Kasumi-1 (cell line): ENCODE measurements at regions not wholly inside any gene's neighbourhood (a gene's known extent, or its start where the extent isn't known, plus 50 kb on each side); places are given as distances from the start of the nearest gene placed in this dataset.
"Not testable (repeated sequence)": the region's sequence is repeated elsewhere in the genome, so short reads cannot be mapped to it uniquely, and the experiment has no call there.

Experiments used
- DNase-seq, 2 experiments: peaks; one replicate each; lab custom pipeline; 2025; lab: John Stamatoyannopoulos, UW

DNA sequence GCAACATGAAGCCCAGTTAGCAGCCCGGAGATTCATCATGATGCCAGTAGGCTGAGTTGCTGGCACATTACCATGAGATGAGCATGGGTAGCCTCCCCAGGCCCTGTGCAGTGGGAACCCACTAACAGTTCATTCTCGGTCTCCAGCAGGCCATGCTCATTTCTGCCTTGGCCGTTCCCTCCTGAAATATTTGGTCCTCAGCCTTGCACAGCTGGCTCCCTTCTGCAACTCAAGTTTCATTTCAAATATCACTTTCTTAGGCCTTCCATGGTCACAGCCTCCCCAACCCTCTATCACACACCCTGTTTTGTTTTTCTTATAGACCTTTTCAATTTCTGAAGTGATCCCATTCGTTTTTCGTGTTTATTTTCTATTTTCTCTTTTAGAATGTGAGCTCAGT is 125.4 kb upstream of the VLDLR start:
- DNase-seq = no peak

DNA sequence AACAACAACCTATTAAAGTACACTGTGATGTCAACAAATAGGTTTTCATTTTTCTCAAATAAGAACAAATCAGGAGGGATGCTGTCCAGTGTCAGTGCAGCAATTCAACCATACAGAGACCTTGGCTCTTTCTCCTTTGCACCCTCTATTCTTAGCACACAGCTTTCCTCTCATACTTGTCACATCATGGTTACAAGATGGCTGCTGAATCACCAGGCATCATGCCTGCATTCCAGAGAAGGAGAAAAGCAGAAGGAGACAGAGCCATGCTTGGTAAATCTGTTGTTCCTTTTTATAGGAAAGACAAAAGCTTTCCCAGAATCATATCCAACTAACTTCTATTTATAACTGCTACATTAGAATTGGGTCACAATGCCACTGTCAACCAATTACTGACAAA is 124.7 kb upstream of the VLDLR start:
- no peak for DNase-seq

DNA sequence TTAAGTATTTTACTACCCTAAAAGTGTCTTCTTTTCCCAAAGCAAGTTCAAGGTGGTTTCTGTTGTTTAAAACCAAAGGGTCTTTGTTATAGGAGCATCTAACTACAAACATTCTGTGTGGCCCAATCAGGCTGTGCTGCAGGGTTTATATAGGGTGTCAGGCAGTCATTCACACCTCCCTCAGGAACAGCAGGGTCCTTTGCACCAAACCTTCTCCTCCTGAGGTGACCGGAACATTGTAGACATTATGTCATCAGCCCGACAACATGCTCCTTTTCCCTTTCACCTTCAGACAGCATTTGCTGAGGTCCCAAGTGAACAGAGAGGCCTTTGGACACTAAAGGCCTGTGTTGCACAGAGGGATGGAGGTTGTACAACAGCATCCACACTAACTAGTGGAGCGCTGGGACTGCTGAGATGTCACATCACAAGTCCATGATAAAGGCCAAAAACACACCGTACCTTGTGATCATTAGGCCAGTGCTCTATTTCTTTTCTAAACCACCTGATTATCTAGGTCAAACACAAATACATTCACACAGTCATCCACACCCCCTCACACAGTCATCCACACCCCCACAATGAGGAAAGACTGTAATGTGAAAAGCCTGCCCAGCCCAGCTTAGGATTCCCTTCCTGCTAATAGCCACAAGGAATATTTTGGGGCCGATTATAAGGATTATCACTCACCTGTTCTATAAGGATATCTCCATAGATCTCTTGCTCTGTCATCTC is 123.8 kb upstream of the VLDLR start:
- no peak for DNase-seq

DNA sequence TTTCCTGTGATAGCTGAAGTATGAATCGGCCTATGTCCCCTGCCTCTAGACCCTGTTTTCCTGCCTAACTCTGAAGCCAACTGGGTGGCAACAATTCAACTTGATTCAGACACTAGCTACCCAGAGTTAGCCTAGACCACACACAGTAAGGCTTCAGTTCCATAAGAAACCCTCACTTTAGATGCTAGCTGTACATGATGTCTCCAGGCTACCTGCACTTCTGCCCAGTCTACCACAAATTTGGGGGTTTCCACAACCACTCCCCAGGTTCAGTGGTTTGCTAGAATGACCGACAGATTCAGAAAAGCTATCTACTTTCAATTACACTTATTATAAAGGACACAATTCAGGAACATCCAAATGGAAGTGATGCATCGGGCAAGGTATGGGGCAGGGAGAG is 119.4 kb upstream of the VLDLR start:
- DNase-seq = no peak

DNA sequence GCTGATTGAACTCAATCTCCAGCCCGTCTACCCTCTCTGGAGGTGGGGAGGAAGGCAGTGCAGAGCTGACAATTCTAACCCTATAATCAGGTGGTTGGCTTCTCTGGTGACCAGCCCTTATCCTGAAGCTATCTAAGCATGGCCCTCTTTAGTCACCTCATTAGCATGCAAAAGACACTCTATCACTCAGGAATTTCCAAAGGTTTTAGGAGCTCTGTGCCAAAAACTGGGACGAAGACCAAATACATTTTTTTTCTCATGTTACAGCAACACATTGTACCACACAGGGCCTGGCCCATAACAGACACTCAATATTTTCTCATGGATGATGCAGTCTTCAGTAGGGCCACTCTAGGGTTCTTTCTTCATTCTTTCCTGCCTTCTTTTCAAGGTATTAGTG is 118.8 kb upstream of the VLDLR start:
- no peak for DNase-seq

DNA sequence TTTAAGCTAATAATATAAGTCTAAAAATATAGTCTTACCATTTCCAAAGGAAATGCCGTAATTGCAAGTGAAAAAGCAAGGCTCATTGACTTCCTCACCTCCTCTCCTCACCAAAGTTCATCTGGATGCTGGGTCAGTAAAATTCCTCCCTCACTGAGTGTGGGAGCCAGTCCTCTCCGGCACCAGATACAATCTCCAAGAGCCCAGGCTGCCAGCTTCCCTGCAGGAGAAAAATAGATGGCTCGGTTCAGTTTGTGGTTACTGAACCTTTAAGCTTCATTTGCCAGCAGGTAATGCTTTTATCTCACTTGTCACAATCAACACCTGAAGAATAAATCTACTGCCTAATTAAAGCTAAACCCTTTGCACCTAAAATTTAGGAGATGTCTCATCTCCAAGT is 115.3 kb upstream of the VLDLR start:
- DNase-seq = no peak

DNA sequence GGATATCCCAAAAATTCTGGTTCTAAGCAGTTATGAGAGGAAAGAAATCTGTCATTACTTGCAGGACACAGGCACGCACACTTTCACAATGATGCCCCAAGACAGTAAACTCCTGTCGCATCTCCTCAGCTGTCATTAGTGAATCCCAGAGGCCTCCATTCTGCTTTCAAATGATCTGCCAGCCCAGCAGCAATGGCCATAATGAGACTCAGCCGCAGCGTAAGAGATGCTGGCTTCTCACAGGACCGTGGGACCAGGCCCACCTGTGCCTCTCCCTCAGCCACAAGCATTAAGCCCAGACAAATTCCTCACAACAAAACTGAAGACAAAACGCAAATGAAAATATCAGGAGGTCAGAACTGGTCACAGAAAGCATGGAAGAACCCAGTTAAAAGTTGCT is 98.0 kb upstream of the VLDLR start:
- DNase-seq = no peak

DNA sequence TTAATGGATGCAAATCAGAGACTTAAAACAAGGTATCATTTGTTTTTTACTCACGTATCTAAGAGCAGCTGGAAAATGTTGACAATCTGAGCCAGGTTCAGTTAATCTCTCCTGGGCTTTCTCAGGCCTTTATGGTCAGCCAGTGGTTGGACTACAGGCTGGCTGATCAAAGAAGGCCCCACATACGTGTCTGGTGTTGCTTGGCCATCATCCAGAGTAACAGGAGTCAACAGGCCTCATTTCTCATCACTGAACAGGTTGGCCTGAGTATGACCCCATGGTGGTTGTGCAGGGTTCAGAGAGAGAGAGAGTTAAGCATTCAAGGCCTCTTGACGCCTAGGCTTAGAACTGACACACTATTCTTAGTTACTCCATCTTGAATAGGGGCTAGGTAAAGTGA is 97.0 kb upstream of the VLDLR start:
- DNase-seq = no peak

DNA sequence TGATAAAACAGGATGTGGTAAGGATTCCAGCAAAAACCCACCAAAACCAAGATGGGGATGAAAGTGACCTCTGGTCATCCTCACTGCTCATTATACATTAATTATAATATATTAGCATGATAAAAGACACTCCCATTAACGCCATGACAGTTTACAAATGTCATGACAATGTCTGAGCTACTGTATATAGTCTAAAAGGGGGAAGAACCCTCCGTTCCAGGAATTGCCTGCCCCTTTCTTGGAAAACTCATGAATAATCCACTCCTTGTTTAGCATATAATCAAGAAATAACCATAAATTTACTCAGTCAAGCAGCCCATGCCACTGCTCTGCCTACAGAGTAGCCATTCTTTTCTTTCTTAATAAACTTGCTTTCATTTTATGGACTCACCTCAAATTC is 96.4 kb upstream of the VLDLR start:
- DNase-seq = no peak

DNA sequence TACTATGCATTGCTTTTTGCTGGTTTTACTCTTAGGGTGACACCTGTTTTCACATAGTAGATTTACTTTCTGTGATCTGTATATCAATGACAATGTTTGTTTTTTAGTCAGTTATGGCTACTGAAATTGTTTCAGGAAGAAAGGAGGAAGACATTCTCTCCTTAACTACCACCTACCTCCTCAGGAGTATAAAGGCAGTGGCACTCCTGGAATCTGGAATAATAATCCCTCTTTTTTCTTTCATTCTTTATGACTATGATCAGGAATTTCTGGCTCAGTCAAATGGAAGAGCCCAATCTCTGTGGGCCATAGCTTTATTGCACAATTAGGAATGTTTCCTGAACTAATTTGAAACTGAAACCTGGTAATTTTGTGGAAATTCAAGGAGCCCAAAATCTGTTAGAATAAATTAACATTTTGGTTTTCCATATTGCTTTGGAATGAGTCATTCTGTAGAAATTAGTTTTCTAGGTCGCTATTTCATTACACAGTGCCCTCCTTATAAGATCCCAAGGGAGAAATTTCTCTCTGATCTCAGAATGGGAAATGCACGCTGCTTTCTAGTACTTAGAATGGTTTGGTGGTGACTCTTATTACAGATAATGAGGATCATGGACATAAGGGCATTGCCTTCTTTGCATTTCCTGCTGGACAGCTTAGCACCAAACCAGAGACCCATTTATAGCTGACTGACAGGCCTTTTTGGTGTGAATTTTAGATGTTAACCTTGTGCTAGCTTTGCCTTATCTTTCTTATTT is 95.3 kb upstream of the VLDLR start:
- DNase-seq = no peak

DNA sequence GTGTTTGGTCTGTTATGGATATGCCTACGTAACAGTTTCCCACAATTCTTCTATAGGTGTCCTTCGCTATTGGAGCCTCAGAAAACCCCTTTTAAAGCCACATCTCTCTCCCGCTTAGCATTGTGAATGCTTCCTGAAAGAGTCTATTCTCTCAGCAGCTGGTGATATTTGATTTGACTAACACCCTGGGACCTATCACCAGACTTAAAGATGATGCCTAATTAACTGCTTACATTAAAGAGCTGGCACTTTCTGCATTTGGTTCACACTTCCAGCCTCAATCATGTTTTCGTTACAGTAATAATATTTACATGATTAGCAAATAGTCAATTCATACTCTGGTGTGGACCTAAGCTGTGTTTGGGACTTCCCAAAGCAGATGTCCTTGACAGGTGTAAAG is 90.1 kb upstream of the VLDLR start:
- no peak for DNase-seq

DNA sequence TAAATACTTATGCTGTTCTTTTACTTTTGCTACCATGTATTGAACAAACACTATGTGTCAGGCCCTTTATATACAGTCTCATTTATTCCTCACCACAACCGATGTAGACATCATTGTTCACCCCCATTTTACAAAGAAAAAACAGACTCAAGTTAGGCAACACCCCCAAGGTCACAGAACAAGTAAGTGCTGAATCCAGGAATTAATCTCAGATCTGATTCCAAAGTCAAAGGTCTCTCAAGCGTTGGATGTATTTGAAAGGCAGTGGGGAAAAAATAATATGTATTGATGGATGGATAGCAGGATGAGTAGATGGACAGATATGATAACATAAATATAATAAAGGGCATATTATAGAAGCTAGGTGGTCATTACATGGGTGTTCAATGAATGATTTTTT is 85.1 kb upstream of the VLDLR start:
- no peak for DNase-seq

DNA sequence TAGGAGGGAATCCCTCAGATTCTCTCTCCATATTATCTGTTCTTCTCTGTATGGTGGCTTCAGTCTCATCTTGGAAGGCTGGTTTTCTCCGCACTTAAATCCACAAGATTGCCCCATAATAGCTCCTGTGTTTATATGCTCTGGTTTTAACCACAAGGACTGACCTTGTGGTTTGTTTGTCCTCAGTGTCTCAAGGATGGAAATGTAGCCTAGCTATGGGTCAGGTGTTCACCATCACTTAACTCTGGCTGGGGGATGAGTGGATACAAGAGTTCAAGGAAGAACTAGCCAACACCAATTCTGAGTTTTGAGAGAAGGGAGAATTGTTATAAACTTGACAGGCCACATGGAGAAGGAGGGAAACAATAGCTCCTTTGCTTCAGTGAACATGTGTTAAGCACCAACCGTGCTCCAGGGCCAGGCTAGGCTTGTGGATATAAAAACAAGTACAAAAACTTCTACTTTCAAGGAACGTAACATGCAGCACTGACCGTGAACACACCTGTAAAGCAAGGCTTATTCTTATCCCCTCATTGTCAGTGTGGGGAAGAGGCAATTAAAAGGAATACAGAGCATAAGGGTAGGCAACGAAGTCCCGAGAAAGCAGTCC is 75.6 kb upstream of the VLDLR start:
- DNase-seq = no peak

DNA sequence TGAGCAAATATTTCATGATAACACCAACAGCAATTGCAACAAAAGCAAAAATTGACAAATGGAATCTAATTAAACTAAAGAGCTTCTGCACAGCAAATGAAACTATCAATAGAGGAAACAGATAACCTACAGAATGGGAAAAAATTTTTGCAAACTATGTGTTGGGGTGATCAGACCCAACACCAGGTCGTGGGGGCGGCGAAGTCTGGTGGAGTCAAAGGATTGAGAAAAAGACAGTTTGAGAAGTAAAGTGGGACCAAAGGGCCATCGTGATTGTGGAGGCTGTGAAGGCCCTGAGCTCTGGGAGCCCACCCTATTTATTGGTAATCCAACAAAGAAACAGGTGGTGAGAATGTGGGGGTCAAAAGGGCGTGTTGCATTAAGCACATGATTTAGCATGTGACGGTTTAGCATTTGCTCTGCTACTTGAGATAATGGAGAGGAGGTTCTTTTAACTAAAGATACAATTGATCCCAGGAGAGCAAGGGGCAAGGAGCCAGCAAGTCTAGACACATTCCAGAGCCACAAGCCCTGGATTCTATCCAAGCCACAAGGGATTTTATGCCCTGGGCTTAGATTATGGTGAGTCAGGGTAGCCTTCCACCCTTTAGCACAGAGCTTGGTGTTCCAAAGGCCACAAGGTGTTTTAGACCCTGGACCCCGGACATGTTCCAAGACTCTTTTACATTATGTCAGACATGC is 65.5 kb upstream of the VLDLR start:
- DNase-seq = not testable (repeated sequence)

DNA sequence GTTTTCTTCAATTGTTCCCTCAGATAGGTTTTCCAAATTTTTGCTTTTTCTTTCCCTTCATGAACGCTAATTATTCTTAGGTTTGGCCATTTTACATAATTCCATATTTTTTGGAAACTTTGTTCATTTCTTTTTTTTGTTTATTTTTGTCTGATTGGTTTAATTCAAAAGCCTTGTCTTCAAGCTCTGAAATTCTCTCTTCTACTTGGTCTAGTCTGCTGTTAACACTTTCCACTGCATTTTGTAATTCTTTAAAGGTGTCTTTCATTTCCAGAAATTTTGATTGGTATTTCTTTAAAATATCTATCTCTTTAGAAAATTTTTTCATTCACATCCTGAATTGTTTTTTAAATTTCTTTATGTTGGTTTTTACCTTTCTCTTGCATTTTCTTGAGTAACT is 63.9 kb upstream of the VLDLR start:
- no peak for DNase-seq

DNA sequence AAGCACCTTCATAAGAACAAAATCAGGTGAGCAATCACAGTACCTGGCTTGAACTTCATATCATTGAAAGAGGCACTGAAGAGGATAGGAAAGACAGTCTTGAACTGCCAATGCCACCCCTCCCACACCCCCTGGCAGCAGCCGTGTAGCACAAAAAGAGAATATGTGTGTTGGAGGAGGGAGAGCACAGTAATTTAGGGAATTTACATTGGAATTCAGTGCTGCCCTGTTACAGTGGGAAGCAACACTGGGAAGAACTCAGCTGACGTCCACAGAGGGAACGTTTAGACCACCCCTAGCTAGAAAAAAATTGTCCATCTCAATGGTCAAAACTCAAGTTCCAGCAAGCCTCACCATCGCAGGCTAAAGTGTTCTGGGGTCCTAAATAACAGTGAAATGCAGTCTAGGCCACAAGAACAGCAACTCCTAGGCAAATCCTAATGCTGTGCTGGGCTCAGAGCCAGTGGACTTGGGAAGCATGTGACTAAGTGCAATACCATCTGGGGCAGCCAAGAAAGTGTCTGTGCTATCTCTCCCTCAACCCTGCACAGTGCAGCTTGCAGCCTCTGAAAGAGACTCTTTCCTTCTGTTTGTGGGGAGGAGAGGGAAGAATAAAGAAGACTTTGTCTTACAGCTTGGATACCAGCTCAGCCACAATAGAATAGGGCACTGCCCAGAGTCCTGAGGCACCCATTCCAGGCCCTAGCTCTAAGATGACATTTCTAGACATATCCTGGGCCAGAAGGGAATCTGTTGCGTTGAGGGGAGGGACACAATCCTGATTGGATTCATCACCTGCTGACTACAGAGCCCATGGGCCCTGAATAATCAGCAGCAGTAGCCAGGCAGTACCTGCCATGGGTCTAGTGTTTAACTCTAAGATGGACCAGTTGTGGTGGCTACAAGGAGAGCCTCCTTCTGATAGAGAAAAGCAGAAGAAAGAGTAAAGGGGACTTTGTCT is 62.1 kb upstream of the VLDLR start:
- DNase-seq = no peak

DNA sequence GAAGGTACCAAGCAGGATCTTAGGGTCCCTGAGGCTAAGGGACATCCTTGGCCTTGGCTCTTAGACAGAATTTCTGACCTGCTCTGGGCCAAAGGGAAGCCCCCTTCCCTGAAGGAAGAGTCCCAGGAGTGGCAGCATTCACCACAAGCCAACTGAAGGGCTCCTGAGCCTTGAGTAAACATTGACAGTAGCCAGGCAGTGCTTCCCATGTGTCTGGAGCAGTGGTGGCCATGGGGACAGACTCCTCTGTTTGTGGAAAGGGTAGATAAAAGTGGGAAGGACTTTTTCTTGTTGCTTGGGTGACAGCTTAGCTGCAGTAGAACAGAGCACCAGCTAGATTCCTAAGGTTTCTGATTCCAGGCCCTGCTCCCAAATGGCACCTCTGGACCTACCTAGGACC is 61.4 kb upstream of the VLDLR start:
- DNase-seq = no peak

DNA sequence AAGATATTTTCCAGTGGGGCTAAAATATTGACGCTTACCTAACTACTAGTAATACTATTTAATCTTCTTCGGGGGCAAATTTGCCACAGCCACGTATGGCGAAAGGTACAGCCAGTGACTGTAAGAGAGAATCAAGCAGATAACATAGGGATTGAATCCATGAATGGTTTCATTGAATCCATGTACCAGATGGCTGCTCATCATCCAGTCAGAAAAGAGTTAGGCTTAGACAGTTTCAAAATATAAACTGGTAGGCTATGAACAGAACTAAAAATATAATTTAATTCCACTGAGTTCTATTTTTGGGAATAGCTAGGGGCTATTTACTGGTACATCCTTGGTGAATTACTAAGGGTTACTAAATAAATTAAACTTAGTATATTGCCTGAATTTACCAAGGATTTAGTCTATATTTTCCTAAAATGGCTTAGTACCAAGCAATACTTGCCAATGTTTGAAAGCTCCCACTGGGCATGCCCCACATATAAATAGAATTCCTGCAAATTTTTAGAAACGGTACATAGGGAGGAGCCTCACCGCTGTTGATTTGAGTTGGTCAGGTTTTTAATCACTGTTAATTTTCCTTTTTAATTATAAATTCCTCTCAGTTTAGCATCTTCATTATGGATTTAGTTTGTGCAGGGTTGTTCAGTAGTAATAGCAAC is 55.8 kb upstream of the VLDLR start:
- DNase-seq = no peak

DNA sequence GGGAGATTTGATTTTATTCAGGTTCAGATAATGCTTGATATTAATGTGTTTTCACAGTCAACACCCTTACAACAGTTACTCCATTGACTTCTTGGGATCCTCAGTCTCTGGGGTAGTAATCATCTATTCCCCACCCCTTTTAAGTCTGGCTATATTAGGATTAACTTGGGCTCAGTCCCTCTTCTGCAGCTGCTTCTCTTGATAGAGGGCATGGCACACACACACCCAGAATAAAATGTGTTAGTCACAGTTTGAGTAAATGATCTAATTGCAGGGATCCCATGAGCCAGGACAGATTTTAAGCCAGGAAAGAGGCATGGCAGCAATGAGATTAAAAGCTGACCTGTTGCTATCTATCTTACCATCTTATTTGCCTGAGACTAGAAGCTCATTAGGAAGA is 53.7 kb upstream of the VLDLR start:
- no peak for DNase-seq

DNA sequence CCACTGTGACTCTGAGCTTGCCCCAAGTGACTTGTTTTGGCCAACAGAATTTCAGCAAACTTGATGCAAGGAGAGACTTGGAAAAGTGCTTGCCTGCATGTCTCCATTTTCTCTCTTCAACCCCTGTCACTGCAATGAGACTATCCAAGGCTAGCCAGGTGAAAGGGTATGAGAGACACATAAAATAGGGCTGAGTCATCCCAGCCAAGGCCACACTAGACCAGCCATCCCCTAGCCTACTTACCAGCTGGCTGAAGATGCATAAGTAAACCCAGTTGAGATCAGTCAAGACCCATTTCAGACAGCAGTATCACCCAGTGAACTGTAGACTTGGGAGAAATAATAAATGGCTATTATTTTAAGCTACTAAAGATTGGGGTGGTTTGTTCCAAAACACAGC is 52.9 kb upstream of the VLDLR start:
- DNase-seq = no peak
